GM23248 (cell line): ENCODE measurements at regions not wholly inside any gene's neighbourhood (a gene's known extent, or its start where the extent isn't known, plus 50 kb on each side); places are given as distances from the start of the nearest gene placed in this dataset.

Experiments used
- EZH2 ChIP-seq: fragments of 200-600 bp; sonication (generic); IDR thresholded peaks from 2 replicates; pipeline ENCODE4 v1.6.1; 2018; ENCODE audit warnings: antibody characterized with exemption, mild to moderate bottlenecking; ENCODE audit not compliant: insufficient read depth, poor library complexity, severe bottlenecking
- EZH2phosphoT487 ChIP-seq: fragments of 200-600 bp; sonication (generic); IDR thresholded peaks from 2 replicates; pipeline ENCODE4 v1.6.1; 2018; ENCODE audit warnings: antibody characterized with exemption, moderate library complexity, mild to moderate bottlenecking, low read depth; ENCODE audit not compliant: insufficient read depth

- no peak for TF ChIP-seq EZH2
- TF ChIP-seq EZH2phosphoT487, result no peak
Measured at GRCh38 chr4:12973522-12973921, 510.6 kb downstream of the RAB28 start.
